Transverse colon (tissue), 4 donors: ENCODE measurements at regions not wholly inside any gene's neighbourhood (a gene's known extent, or its start where the extent isn't known, plus 50 kb on each side); places are given as distances from the start of the nearest gene placed in this dataset.

Source experiments
- DNase-seq: peaks from one replicate; pipeline ENCODE4 v3.0.0-alpha.2; 2019
- H3K27ac ChIP-seq, 4 donors: fragments of 200-600 bp; sonication (generic); 2 replicates each; pipeline ENCODE4 v1.5.1; 2016 to 2018; ENCODE audit warnings: inconsistent platforms in 4 of 4
- H3K27me3 ChIP-seq: fragments of 200-600 bp; sonication (generic); 2 replicates; pipeline ENCODE4 v1.5.1; 2017; ENCODE audit warnings: inconsistent platforms
- H3K36me3 ChIP-seq, 4 donors: fragments of 200-600 bp; sonication (generic); 2 replicates each; pipeline ENCODE4 v1.5.1; 2017 to 2019; ENCODE audit warnings: inconsistent platforms in 4 of 4
- H3K4me1 ChIP-seq, 4 donors: fragments of 200-600 bp; sonication (generic); 2 replicates each; pipeline ENCODE4 v1.5.1; 2017 to 2020; ENCODE audit warnings: inconsistent platforms in 4 of 4
- H3K4me3 ChIP-seq, 4 donors: fragments of 200-600 bp; sonication (generic); 1 replicate in 1 of 4; 2 replicates in 3 of 4; pipeline versions ENCODE4 v1.5.1 to v1.6.1; 2017 to 2019; ENCODE audit warnings: inconsistent platforms in 4 of 4
- H3K9me3 ChIP-seq, 2 donors: fragments of 200-600 bp; sonication (generic); 2 replicates each; pipeline ENCODE4 v1.5.1; 2017 to 2019; ENCODE audit warnings: inconsistent platforms in 2 of 2
- CTCF ChIP-seq, 5 experiments: fragments of 200-600 bp in 3 of 5; fragments of 450-650 bp in 2 of 5; sonication (generic) in 3 of 5; IDR thresholded peaks; 1 replicate in 2 of 5; 2 replicates in 3 of 5; pipeline ENCODE4 v1.5.1; 2016 to 2017; ENCODE audit warnings: antibody characterized with exemption in 5 of 5, inconsistent platforms in 3 of 5, mild to moderate bottlenecking in 2 of 5, moderate library complexity in 1 of 5
- EP300 ChIP-seq: sonication (generic); formaldehyde crosslinking; IDR thresholded peaks from one replicate; pipeline ENCODE4 v1.6.1; 2017; ENCODE audit warnings: antibody characterized with exemption, low read depth
- POLR2A ChIP-seq: fragments of 450-650 bp; IDR thresholded peaks from one replicate; pipeline ENCODE4 v1.6.1; 2016; ENCODE audit warnings: antibody characterized with exemption, mild to moderate bottlenecking, moderate library complexity
- POLR2AphosphoS5 ChIP-seq, 3 donors: sonication (generic); formaldehyde crosslinking; IDR thresholded peaks; one replicate each; pipeline ENCODE4 v1.6.1; 2016; ENCODE audit warnings: antibody characterized with exemption in 3 of 3
- WGBS, 2 donors: methylation state at CpG; one replicate each; pipeline ENCODE4 v1.1.5; 2018; ENCODE audit warnings: low coverage in 1 of 2; 5-methylcytosine and 5-hydroxymethylcytosine counted together
- in situ Hi-C, 4 donors: fragments of 200-750 bp; cut with MboI; loops; one replicate each; pipeline versions ENCODE4 v1.15.0 to v1.15.1; 2017; ENCODE audit warnings: low sequenced_read_pairs in 3 of 4, low pct_ligation_motif_present in 1 of 4, low pct_unique_long_range_greater_than_20kb in 1 of 4
- intact Hi-C: fragments of 100-400 bp; cut with DNase I; formaldehyde crosslinking; loops from one replicate; pipeline ENCODE4 v1.15.1; 2023; ENCODE audit warnings: low total_unique reads

DNA sequence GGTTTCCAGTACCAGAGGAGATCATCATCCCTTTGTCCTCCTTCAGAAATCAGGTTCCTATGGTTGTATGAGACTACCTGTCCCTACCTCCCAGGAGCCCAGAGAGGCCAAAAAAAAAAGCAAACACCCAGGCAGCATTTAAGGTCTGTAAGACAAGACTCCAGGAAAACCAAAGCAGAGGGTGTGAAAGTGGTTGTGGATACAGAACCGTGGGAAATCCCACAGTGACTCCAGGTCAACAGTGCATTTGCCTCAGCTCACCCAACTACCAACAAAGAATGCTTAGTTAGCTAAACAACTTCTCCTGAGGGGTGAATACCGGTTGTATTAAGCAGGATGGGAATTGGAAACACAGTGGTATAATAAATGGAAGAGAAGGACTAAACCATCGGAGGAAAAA is 83.6 kb downstream of the LBH start:
- H3K4me3 ChIP-seq = no peak overlapping the region
- in situ Hi-C loops (no loop called here), intact Hi-C loops (no loop called here)
- no peaks in the 10 kb centered on the region for H3K36me3 ChIP-seq
- no peaks in the 10 kb centered on the region for H3K27me3 ChIP-seq
- no peaks in the 10 kb centered on the region for H3K9me3 ChIP-seq
- no peak overlapping the region for H3K27ac ChIP-seq
- 83 to 86% methylated on average over 3 of the region's 3 CpGs for WGBS, 2 donors
- DNase-seq = no peak
- TF ChIP-seq POLR2A (no peak), CTCF (IDR thresholded peaks at IDR 0.05) (no peak), EP300 (no peak), POLR2AphosphoS5 (IDR thresholded peaks at IDR 0.05) (no peak)
- H3K4me1 ChIP-seq = no peaks in the 10 kb centered on the region

DNA sequence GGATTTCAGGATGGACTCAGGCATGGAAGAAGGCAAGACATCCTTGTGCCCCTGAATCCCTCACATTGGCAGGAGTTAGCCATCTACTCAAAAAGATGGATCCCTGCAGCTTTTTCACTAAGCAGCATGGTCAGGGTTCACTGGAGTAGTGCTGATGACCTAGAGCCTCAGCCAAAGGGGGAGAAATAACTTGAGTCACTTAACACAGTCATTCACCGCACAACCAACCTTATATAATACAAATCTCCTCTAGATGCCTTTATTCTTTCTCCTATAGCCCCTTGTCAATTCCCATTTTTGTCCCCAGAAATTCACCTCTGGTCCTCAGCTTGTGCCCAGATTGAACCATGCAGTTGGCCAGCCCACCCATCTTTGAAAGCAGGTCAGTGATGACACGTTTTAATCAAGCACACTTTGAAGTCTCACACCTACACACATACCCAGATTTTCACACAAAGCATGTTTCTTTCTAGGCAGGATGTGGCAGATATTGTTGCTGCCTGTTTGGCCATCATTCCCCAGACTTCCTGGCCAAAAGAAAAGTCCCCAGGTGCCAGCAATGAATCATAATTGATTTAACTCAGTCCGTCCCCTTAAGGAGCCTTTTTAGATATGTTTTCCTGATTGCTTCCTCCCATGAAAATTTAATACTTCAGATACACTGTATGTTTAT is 84.2 kb downstream of the LBH start:
- in situ Hi-C loops = no loop called here

DNA sequence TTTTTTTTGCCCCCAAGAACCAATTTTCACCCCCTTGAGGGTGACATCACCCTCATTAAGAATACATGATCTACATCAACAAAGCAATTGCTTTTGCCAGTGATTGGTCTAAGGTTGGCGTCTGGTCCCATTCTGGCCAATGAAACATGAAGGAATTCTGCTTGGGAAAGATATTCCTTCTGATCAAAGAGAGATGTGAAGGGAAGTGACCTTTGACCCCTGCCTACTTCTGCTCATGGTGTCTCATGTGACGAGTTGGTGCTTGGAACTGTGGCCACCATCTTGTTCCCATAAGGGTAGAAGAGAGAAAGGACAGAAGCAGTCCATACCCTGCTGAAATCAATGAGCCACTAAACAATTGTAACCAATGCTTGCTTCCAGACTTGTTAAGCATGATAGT is 85.1 kb downstream of the LBH start:
- H3K4me1 ChIP-seq = no peaks in the 10 kb centered on the region
- no peak overlapping the region for H3K27ac ChIP-seq
- DNase-seq = no peak
- no peak overlapping the region for H3K4me3 ChIP-seq
- TF ChIP-seq POLR2A (no peak), CTCF (IDR thresholded peaks at IDR 0.05) (no peak), EP300 (no peak), POLR2AphosphoS5 (IDR thresholded peaks at IDR 0.05) (no peak)
- H3K36me3 ChIP-seq = no peaks in the 10 kb centered on the region
- no peaks in the 10 kb centered on the region for H3K9me3 ChIP-seq
- intact Hi-C loops = no loop called here
- in situ Hi-C loops = no loop called here
- H3K27me3 ChIP-seq = no peaks in the 10 kb centered on the region
- WGBS, 2 donors = 83 to 96% methylated on average over 1 to 2 of the region's 2 CpGs

More for the DNA sequence above, 84.2 kb downstream of the LBH start:
- TF ChIP-seq POLR2A = no peak
- TF ChIP-seq CTCF (IDR thresholded peaks at IDR 0.05) = no peak
- TF ChIP-seq POLR2AphosphoS5 (IDR thresholded peaks at IDR 0.05) = no peak
- TF ChIP-seq EP300 = no peak
- Histone ChIP-seq H3K27ac (no peak overlapping the region), H3K27me3 (no peaks in the 10 kb centered on the region), H3K9me3 (no peaks in the 10 kb centered on the region), H3K4me3 (no peak overlapping the region), H3K36me3 (no peaks in the 10 kb centered on the region), H3K4me1 (no peaks in the 10 kb centered on the region)
- intact Hi-C loops = no loop called here
- WGBS, 2 donors = 67 to 78% methylated on average over 3 of the region's 3 CpGs
- DNase-seq = no peak

- DNase-seq = no peak
- no peaks in the 10 kb centered on the region for H3K4me1 ChIP-seq
- intact Hi-C loops = no loop called here
- H3K36me3 ChIP-seq = no peaks in the 10 kb centered on the region
- no peak for TF ChIP-seq POLR2A
- WGBS, 2 donors = 65 to 72% methylated on average over 6 to 8 of the region's 8 CpGs
- H3K27ac ChIP-seq = no peak overlapping the region
- no peaks in the 10 kb centered on the region for H3K27me3 ChIP-seq
- H3K9me3 ChIP-seq = no peaks in the 10 kb centered on the region
- no peak overlapping the region for H3K4me3 ChIP-seq
- in situ Hi-C loops = no loop called here
Measured at GRCh38 chr2:30318987-30319782, 87.9 kb downstream of the LBH start.
